K562 (cell line): ENCODE measurements at regions not wholly inside any gene's neighbourhood (a gene's known extent, or its start where the extent isn't known, plus 50 kb on each side); places are given as distances from the start of the nearest gene placed in this dataset.

Experiments
- ATAC-seq: fragments of 200-7000 bp; cut with Tn5 transposase; 3 replicates; pipeline ENCODE4 v1.9.1; 2020; ENCODE audit warnings: moderate library complexity
- BruUV-seq: library from RNA; stranded (reverse); fragments of 400-500 nt; replicated peaks from 2 replicates; lab custom pipeline; 2021; lab: Mats Ljungman, UMichigan
- CTCF ChIA-PET: fragments of 300-600 bp; formaldehyde crosslinking; extraction: SDS; loops from one replicate; lab custom pipeline; 2021; ENCODE audit warnings: low intra/inter-chr PET ratio; lab: Yijun Ruan, JAX
- POLR2A ChIA-PET: fragments of 300-600, 350-650 bp; sonication (Branson Sonifier 250); formaldehyde crosslinking; extraction: SDS; loops from one replicate; lab custom pipeline; 2021; ENCODE audit warnings: antibody characterized with exemption, inconsistent platforms; lab: Yijun Ruan, JAX
- DNase-seq, 4 experiments: peaks; one replicate each; pipeline versions ENCODE4 v3.0.0 to v3.0.0-alpha.2; 2011 to 2018; ENCODE audit warnings: low spot score in 3 of 4, mixed read lengths in 3 of 4; ENCODE audit errors: extremely low read depth in 1 of 4
- FAIRE-seq: peaks from 2 replicates; lab custom pipeline; 2011; peaks lifted over from hg19 to GRCh38; lab: Jason Lieb, UNC
- H2AFZ ChIP-seq: 2 replicates; pipeline ENCODE4 v1.6.0; 2011; ENCODE audit warnings: low read depth, low read length, control low read depth, inconsistent platforms
- H3K27ac ChIP-seq: fragments of 200-600 bp; 3 replicates; pipeline ENCODE4 v1.8.0; 2011; ENCODE audit warnings: low read depth, mild to moderate bottlenecking, control low read depth, inconsistent platforms, low read length, moderate library complexity, mixed read lengths; ENCODE audit errors: extremely low read depth
- H3K27me3 ChIP-seq, 2 experiments: fragments of 300-600 bp in 1 of 2; 2 replicates in 1 of 2; 3 replicates in 1 of 2; pipeline versions ENCODE4 v1.6.0 to v1.8.0; 2011; ENCODE audit warnings: inconsistent platforms in 2 of 2, low read length in 2 of 2, mild to moderate bottlenecking in 1 of 2, mixed read lengths in 1 of 2, moderate library complexity in 1 of 2; ENCODE audit not compliant: control insufficient read depth in 2 of 2, insufficient read depth in 2 of 2
- H3K36me3 ChIP-seq: fragments of 300-600 bp; 3 replicates; pipeline ENCODE4 v1.8.0; 2011; ENCODE audit warnings: mild to moderate bottlenecking, low read length, inconsistent platforms; ENCODE audit not compliant: control insufficient read depth, insufficient read depth
- H3K4me1 ChIP-seq, 2 experiments: fragments of 200-600 bp in 1 of 2; replicated peaks in 1 of 2; 2 replicates in 1 of 2; 3 replicates in 1 of 2; pipeline versions ENCODE4 v1.5.1 to v1.8.0; 2011; ENCODE audit warnings: inconsistent platforms in 2 of 2, low read length in 2 of 2, mild to moderate bottlenecking in 1 of 2, mixed read lengths in 1 of 2, moderate library complexity in 1 of 2; ENCODE audit not compliant: control insufficient read depth in 2 of 2, insufficient read depth in 2 of 2
- H3K4me2 ChIP-seq: 2 replicates; pipeline ENCODE4 v1.6.1; 2011; ENCODE audit warnings: low read length, control low read depth, inconsistent platforms, mixed read lengths; ENCODE audit not compliant: insufficient read depth
- H3K4me3 ChIP-seq: fragments of 200-600 bp; sonication (generic), shearing (Covaris generic); 2 replicates; pipeline ENCODE4 v1.5.1; 2016; ENCODE audit warnings: control low read depth, inconsistent platforms
- H3K79me2 ChIP-seq: fragments of 200-600 bp; 3 replicates; pipeline ENCODE4 v1.8.0; 2011; ENCODE audit warnings: low read length, inconsistent platforms; ENCODE audit not compliant: control insufficient read depth, insufficient read depth
- H3K9ac ChIP-seq, 2 experiments: 2 replicates each; pipeline versions ENCODE4 v1.6.0 to v1.6.1; 2011; ENCODE audit warnings: low read depth in 2 of 2, low read length in 2 of 2, control low read depth in 1 of 2, inconsistent platforms in 1 of 2, mild to moderate bottlenecking in 1 of 2, mixed read lengths in 1 of 2; ENCODE audit not compliant: insufficient read depth in 1 of 2
- H3K9me1 ChIP-seq: one replicate; pipeline ENCODE4 v1.6.0; 2011; ENCODE audit warnings: inconsistent platforms, mild to moderate bottlenecking, low read length, moderate library complexity; ENCODE audit not compliant: control insufficient read depth, insufficient read depth
- H3K9me3 ChIP-seq: replicated peaks from 2 replicates; pipeline ENCODE4 v1.5.1; 2011; ENCODE audit warnings: low read depth, low read length, inconsistent platforms; ENCODE audit not compliant: control insufficient read depth, insufficient read depth
- H4K20me1 ChIP-seq: replicated peaks from 2 replicates; pipeline ENCODE4 v1.6.1; 2011; ENCODE audit warnings: low read length, inconsistent platforms, mixed read lengths; ENCODE audit not compliant: control insufficient read depth, insufficient read depth
- C11orf30 ChIP-seq: fragments of 450-650 bp; IDR thresholded peaks from 2 replicates; pipeline ENCODE4 v1.6.1; 2016; ENCODE audit warnings: low read depth, mild to moderate bottlenecking
- CBFA2T2 ChIP-seq: fragments of 450-650 bp; conservative IDR thresholded peaks from 2 replicates; pipeline ENCODE4 v1.6.1; 2017; ENCODE audit warnings: mild to moderate bottlenecking
- CBFA2T3 ChIP-seq: fragments of 450-650 bp; IDR thresholded peaks from 2 replicates; pipeline ENCODE4 v1.6.1; 2017
- ELK1 ChIP-seq: sonication (generic); formaldehyde crosslinking; IDR thresholded peaks from 2 replicates; pipeline ENCODE4 v1.8.1; 2022; ENCODE audit warnings: missing genetic modification reagents
- FOXK2 ChIP-seq, 2 experiments: fragments of 450-650 bp; IDR thresholded peaks in 1 of 2; conservative IDR thresholded peaks in 1 of 2; 2 replicates each; pipeline ENCODE4 v1.6.1; 2016; ENCODE audit warnings: low read depth in 2 of 2, mild to moderate bottlenecking in 1 of 2
- GABPB1 ChIP-seq: sonication (generic); formaldehyde crosslinking; IDR thresholded peaks from 2 replicates; pipeline ENCODE4 v1.8.0; 2022; ENCODE audit warnings: mild to moderate bottlenecking, missing genetic modification reagents
- LEF1 ChIP-seq: fragments of 450-650 bp; IDR thresholded peaks from 2 replicates; pipeline ENCODE4 v1.6.1; 2016; ENCODE audit warnings: mild to moderate bottlenecking
- MAFF ChIP-seq: IDR thresholded peaks from 2 replicates; pipeline ENCODE4 v1.6.1; 2012; ENCODE audit warnings: low read length, improper control_type of control experiment
- MAFG ChIP-seq: fragments of 450-650 bp; conservative IDR thresholded peaks from 2 replicates; pipeline ENCODE4 v1.6.1; 2016; ENCODE audit warnings: missing genetic modification characterization, missing compliant biosample characterization
- MAFK ChIP-seq: IDR thresholded peaks from 2 replicates; pipeline ENCODE4 v1.6.1; 2011; ENCODE audit warnings: low read length, improper control_type of control experiment
- MTA1 ChIP-seq: fragments of 450-650 bp; IDR thresholded peaks from 2 replicates; pipeline ENCODE4 v1.6.1; 2017; ENCODE audit warnings: borderline replicate concordance
- NCOA4 ChIP-seq: fragments of 450-650 bp; IDR thresholded peaks from 2 replicates; pipeline ENCODE4 v1.6.1; 2018; ENCODE audit warnings: mild to moderate bottlenecking; ENCODE audit not compliant: partially characterized antibody
- OTX1 ChIP-seq: fragments of 450-650 bp; formaldehyde crosslinking; IDR thresholded peaks from 2 replicates; pipeline ENCODE4 v1.4.0; 2022; ENCODE audit warnings: mild to moderate bottlenecking
- SREBF2 ChIP-seq: sonication (generic); formaldehyde crosslinking; IDR thresholded peaks from 2 replicates; pipeline ENCODE4 v1.4.0; 2020; ENCODE audit warnings: mild to moderate bottlenecking, missing genetic modification reagents
- ZBTB8A ChIP-seq: fragments of 450-650 bp; IDR thresholded peaks from 2 replicates; pipeline ENCODE4 v1.6.1; 2018; ENCODE audit warnings: mild to moderate bottlenecking, moderate library complexity; ENCODE audit not compliant: partially characterized antibody
- ZNF316 ChIP-seq: fragments of 450-650 bp; IDR thresholded peaks from 2 replicates; pipeline ENCODE4 v1.6.1; 2016
- ZNF584 ChIP-seq: fragments of 200-800 bp; sonication (Bioruptor generic); IDR thresholded peaks from 2 replicates; pipeline ENCODE4 v1.6.1; 2016; ENCODE audit warnings: low read depth, mild to moderate bottlenecking, missing genetic modification characterization, missing compliant biosample characterization
- in situ Hi-C: fragments of 300-500 bp; cut with MboI; formaldehyde crosslinking; loops from 4 replicates; pipeline ENCODE4 v1.15.0; 2018; ENCODE audit warnings: inconsistent platforms, mixed read lengths
- intact Hi-C: fragments of 100-400 bp; cut with micrococcal nuclease; formaldehyde crosslinking; loops from 2 replicates; pipeline ENCODE4 v1.14.2; 2022
- TF ChIP-seq, protein P1 (sequence below): fragments of 450-650 bp; IDR thresholded peaks from 2 replicates; pipeline ENCODE4 v1.6.1; 2016; ENCODE audit warnings: missing biosample characterization, missing genetic modification characterization

GRCh38 chr11:26109658-26110368 lies 222.1 kb upstream of the ANO3 start (continued):
- TF ChIP-seq NCOA4 (no peak), CBFA2T2 (no peak), SREBF2 (CRISPR knock-in tag) (no peak), ELK1 (CRISPR knock-in tag) (no peak), OTX1 (CRISPR knock-in tag) (no peak), ZBTB8A (no peak)
- TF ChIP-seq, all 486 proteins: peak for 0

DNA sequence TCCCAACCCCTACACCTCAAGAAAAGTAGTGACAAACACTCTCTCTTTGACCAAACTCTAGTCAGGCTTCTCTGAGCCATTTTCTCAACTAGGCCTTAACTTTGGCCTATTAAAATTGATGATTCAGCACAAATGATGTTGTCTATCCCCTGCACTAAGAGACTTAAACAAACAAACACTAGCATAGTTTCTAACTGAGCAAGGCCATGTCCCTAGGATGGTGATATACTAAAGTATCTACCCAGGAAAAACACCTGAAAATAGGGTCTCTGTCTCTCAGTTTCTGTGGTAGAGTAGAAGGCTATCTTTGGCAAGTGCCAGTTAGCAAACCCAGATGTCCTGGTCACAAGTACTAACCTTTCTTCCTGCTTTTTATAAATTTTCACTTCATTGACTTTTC lies 219.7 kb upstream of the ANO3 start:
- Histone ChIP-seq H3K79me2 (no peaks in the 10 kb centered on the region), H3K9me1 (no peaks in the 10 kb centered on the region), H3K4me1 (no peaks in the 10 kb centered on the region), H3K4me3 (no peak overlapping the region), H3K4me2 (no peak overlapping the region), H3K27ac (no peak overlapping the region), H4K20me1 (no peaks in the 10 kb centered on the region), H3K9ac (no peak overlapping the region), H3K27me3 (no peaks in the 10 kb centered on the region), H2AFZ (no peak overlapping the region), H3K9me3 (no peaks in the 10 kb centered on the region), H3K36me3 (no peaks in the 10 kb centered on the region)
- DNase-seq, result no peak
- BruUV-seq, result no TSS peak
- CTCF ChIA-PET, result no interaction called here
- no peak for FAIRE-seq
- intact Hi-C loops (no loop called here), in situ Hi-C loops (no loop called here)
- TF ChIP-seq LEF1 (no peak), GABPB1 (CRISPR knock-in tag) (no peak), MAFG (peak; percentile 76), MAFF (peak; percentile 94), MAFK (peak; percentile 96), MTA1 (no peak), ZNF584 (CRISPR knock-in tag) (no peak), FOXK2 (conservative IDR thresholded peaks at IDR 0.05 in 1 of 2, IDR thresholded peaks at IDR 0.05 in 1 of 2; ENCODE audit: low read depth in 2 of 2) (no peak), ZNF316 (peak; percentile 87), C11orf30 (peak; percentile 79), CBFA2T3 (no peak)
- TF ChIP-seq, protein P1, sequence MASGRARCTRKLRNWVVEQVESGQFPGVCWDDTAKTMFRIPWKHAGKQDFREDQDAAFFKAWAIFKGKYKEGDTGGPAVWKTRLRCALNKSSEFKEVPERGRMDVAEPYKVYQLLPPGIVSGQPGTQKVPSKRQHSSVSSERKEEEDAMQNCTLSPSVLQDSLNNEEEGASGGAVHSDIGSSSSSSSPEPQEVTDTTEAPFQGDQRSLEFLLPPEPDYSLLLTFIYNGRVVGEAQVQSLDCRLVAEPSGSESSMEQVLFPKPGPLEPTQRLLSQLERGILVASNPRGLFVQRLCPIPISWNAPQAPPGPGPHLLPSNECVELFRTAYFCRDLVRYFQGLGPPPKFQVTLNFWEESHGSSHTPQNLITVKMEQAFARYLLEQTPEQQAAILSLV, result no peak
- POLR2A ChIA-PET, result no interaction called here
- no peak for ATAC-seq
